Caco-2 (cell line): ENCODE measurements at regions not wholly inside any gene's neighbourhood (a gene's known extent, or its start where the extent isn't known, plus 50 kb on each side); places are given as distances from the start of the nearest gene placed in this dataset.

Source experiments
- BruUV-seq: library from RNA; stranded (reverse); fragments of 400-500 nt; replicated peaks from 2 replicates; lab custom pipeline; 2021; lab: Mats Ljungman, UMichigan
- CTCF ChIA-PET: fragments of 300-600 bp; sonication (Branson Sonifier 250); formaldehyde crosslinking; loops from one replicate; lab custom pipeline; 2022; ENCODE audit warnings: antibody characterized with exemption; lab: Charles Lee
- POLR2A ChIA-PET: fragments of 300-600 bp; sonication (Branson Sonifier 250); formaldehyde crosslinking; loops from one replicate; lab custom pipeline; 2022; ENCODE audit warnings: antibody characterized with exemption; lab: Charles Lee
- DNase-seq, 2 experiments: peaks; one replicate each; pipeline versions ENCODE4 v3.0.0 to v3.0.0-alpha.2; 2020 to 2022
- H3K27me3 ChIP-seq: replicated peaks from 2 replicates; pipeline ENCODE4 v1.6.0; 2011; ENCODE audit warnings: low read length; ENCODE audit not compliant: control insufficient read depth, insufficient read depth
- H3K36me3 ChIP-seq: 2 replicates; pipeline ENCODE4 v1.5.1; 2011; ENCODE audit warnings: low read length; ENCODE audit not compliant: control insufficient read depth, insufficient read depth
- H3K4me1 ChIP-seq: fragments of 250-450 bp; sonication (Bioruptor Pico); 2 replicates; pipeline ENCODE4 v1.5.1; 2020; ENCODE audit warnings: mild to moderate bottlenecking
- H3K4me3 ChIP-seq: 2 replicates; pipeline ENCODE4 v1.5.1; 2011; ENCODE audit warnings: low read depth, mild to moderate bottlenecking, control low read depth, low read length
- H3K9me3 ChIP-seq: fragments of 250-450 bp; sonication (Bioruptor Pico); 2 replicates; pipeline ENCODE4 v1.5.1; 2020; ENCODE audit warnings: mild to moderate bottlenecking, moderate library complexity
- H3K27ac Mint-ChIP-seq: one replicate; pipeline ENCODE4 v1.8.0; 2022; ENCODE audit warnings: mixed read lengths; ENCODE audit not compliant: unreplicated experiment
- H3K27me3 Mint-ChIP-seq: one replicate; pipeline ENCODE4 v1.8.0; 2022; ENCODE audit warnings: mixed read lengths; ENCODE audit not compliant: insufficient read depth, unreplicated experiment
- H3K36me3 Mint-ChIP-seq: one replicate; pipeline ENCODE4 v1.8.0; 2022; ENCODE audit warnings: mild to moderate bottlenecking, mixed read lengths; ENCODE audit not compliant: insufficient read depth, unreplicated experiment
- H3K4me1 Mint-ChIP-seq: one replicate; pipeline ENCODE4 v1.8.0; 2022; ENCODE audit warnings: low read depth, mixed read lengths; ENCODE audit not compliant: unreplicated experiment
- H3K4me3 Mint-ChIP-seq: one replicate; pipeline ENCODE4 v1.8.0; 2022; ENCODE audit warnings: mild to moderate bottlenecking, moderate library complexity, mixed read lengths; ENCODE audit not compliant: unreplicated experiment
- H3K9me3 Mint-ChIP-seq: one replicate; pipeline ENCODE4 v1.8.0; 2022; ENCODE audit warnings: mixed read lengths; ENCODE audit not compliant: unreplicated experiment
- intact Hi-C: fragments of 100-400 bp; cut with micrococcal nuclease; formaldehyde crosslinking; loops from one replicate; pipeline ENCODE4 v1.10.0; 2022; ENCODE audit not compliant: unreplicated experiment
- TF ChIP-seq, protein P1 (sequence below), 2 experiments: fragments of 200-600 bp in 1 of 2; IDR thresholded peaks; 1 replicate in 1 of 2; 2 replicates in 1 of 2; pipeline versions ENCODE4 v1.5.1 to v1.8.0; 2011 to 2022; ENCODE audit warnings: antibody characterized with exemption in 1 of 2, control low read depth in 1 of 2, inconsistent platforms in 1 of 2, low read depth in 1 of 2, low read length in 1 of 2, mild to moderate bottlenecking in 1 of 2, moderate library complexity in 1 of 2; ENCODE audit not compliant: insufficient read depth in 1 of 2, severe bottlenecking in 1 of 2, unreplicated experiment in 1 of 2

DNA sequence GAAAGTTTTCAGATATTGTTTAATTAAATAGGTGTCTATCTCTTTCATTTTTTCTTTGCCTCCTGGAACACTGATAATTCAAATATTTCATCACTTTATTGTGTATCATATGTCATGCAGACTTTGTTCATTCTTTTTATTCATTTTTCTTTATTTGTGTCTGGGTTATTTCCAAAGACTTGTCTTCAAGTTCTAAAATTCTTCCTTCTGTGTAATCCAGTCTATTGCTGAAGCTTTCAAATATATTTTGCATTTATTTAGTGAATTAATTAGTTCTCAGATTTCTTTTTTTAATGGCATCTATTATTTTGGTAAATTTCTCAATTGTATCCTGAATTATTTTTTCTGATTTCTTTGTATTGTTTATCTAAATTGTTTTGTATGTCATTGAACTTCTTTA, 70.1 kb downstream of the ZNF330 start:
- DNase-seq = no peak
- Histone ChIP-seq H3K4me1 (no peaks in the 10 kb centered on the region), H3K27me3 (no peaks in the 10 kb centered on the region), H3K9me3 (no peaks in the 10 kb centered on the region), H3K36me3 (no peaks in the 10 kb centered on the region), H3K4me3 (no peak overlapping the region)
- Mint-ChIP-seq H3K27me3 (peaks cover 5% of the 10 kb centered on the region), H3K9me3 (no peaks in the 10 kb centered on the region), H3K4me1 (no peaks in the 10 kb centered on the region), H3K36me3 (no peaks in the 10 kb centered on the region), H3K4me3 (no peak overlapping the region), H3K27ac (no peak overlapping the region)
- CTCF ChIA-PET = no interaction called here
- TF ChIP-seq, protein P1, sequence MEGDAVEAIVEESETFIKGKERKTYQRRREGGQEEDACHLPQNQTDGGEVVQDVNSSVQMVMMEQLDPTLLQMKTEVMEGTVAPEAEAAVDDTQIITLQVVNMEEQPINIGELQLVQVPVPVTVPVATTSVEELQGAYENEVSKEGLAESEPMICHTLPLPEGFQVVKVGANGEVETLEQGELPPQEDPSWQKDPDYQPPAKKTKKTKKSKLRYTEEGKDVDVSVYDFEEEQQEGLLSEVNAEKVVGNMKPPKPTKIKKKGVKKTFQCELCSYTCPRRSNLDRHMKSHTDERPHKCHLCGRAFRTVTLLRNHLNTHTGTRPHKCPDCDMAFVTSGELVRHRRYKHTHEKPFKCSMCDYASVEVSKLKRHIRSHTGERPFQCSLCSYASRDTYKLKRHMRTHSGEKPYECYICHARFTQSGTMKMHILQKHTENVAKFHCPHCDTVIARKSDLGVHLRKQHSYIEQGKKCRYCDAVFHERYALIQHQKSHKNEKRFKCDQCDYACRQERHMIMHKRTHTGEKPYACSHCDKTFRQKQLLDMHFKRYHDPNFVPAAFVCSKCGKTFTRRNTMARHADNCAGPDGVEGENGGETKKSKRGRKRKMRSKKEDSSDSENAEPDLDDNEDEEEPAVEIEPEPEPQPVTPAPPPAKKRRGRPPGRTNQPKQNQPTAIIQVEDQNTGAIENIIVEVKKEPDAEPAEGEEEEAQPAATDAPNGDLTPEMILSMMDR (IDR thresholded peaks at IDR 0.05; ENCODE audit: insufficient read depth in 1 of 2, low read depth in 1 of 2, low read length in 1 of 2, severe bottlenecking in 1 of 2, unreplicated experiment in 1 of 2) = no peak
- intact Hi-C loops = no loop called here
- no TSS peak for BruUV-seq
- POLR2A ChIA-PET = no interaction called here

DNA sequence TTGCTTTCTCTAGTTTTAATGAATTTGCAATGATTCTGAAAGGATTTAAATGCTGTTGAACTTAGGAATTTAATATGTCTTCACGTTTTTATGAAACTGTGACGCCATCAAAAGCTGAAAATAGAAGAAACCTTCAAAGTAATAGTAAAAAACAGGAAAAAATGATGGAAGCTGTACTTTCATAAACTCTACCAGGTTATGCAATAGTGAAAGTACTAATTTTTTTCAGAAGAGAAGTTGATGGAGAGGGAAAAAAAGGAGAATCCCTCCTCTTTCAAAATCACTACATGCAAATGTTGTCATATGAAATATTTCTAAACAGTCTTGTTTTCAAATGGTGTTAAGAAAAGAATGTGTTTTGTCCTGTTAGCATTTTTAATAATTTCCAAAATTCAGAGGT, 73.6 kb downstream of the ZNF330 start:
- TF ChIP-seq, protein P1 (IDR thresholded peaks at IDR 0.05; ENCODE audit: insufficient read depth in 1 of 2, low read depth in 1 of 2, low read length in 1 of 2, severe bottlenecking in 1 of 2, unreplicated experiment in 1 of 2) = no peak
- no peaks in the 10 kb centered on the region for H3K9me3 Mint-ChIP-seq
- intact Hi-C loops = no loop called here
- no peak overlapping the region for H3K27ac Mint-ChIP-seq
- no peaks in the 10 kb centered on the region for H3K9me3 ChIP-seq
- CTCF ChIA-PET = no interaction called here
- H3K27me3 Mint-ChIP-seq = peaks cover 2% of the 10 kb centered on the region
- H3K27me3 ChIP-seq = no peaks in the 10 kb centered on the region
- POLR2A ChIA-PET = no interaction called here
- H3K4me1 ChIP-seq = no peaks in the 10 kb centered on the region
- no peak overlapping the region for H3K4me3 Mint-ChIP-seq
- H3K36me3 ChIP-seq = no peaks in the 10 kb centered on the region
- H3K4me1 Mint-ChIP-seq = no peaks in the 10 kb centered on the region
- H3K4me3 ChIP-seq = no peak overlapping the region
- no TSS peak for BruUV-seq
- no peak for DNase-seq
- H3K36me3 Mint-ChIP-seq = no peaks in the 10 kb centered on the region

DNA sequence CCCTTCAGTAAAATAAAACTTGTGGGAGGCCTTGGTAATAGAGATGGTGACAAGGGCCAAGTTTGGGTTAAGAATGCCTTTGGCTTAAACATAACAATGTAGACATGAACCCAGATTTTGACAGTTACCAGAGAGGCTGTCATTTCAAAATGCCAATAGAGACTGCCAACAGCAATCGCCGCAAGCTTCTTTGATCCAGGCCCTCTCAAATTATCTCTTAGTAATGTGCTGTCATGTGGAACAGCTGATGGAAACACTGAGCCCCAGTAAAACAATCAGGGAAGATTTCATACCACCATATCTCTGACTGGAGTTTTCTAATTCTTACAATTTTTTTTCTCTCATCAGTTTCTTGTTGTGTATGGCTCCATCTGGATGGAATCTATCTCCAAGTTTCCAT, 80.5 kb downstream of the ZNF330 start:
- H3K9me3 ChIP-seq = no peaks in the 10 kb centered on the region
- no TSS peak for BruUV-seq
- TF ChIP-seq, protein P1 (IDR thresholded peaks at IDR 0.05; ENCODE audit: insufficient read depth in 1 of 2, low read depth in 1 of 2, low read length in 1 of 2, severe bottlenecking in 1 of 2, unreplicated experiment in 1 of 2) = no peak
- H3K9me3 Mint-ChIP-seq = no peaks in the 10 kb centered on the region
- intact Hi-C loops = no loop called here
- no peak overlapping the region for H3K4me3 Mint-ChIP-seq
- H3K4me1 Mint-ChIP-seq = no peaks in the 10 kb centered on the region
- H3K27me3 ChIP-seq = no peaks in the 10 kb centered on the region
- H3K4me3 ChIP-seq = no peak overlapping the region
- ChIA-PET POLR2A (no interaction called here), CTCF (no interaction called here)
- no peaks in the 10 kb centered on the region for H3K36me3 Mint-ChIP-seq
- H3K4me1 ChIP-seq = no peaks in the 10 kb centered on the region
- H3K27ac Mint-ChIP-seq = no peak overlapping the region
- no peaks in the 10 kb centered on the region for H3K36me3 ChIP-seq
- DNase-seq = no peak
- peaks cover 6% of the 10 kb centered on the region for H3K27me3 Mint-ChIP-seq
